Muscle of back (tissue), 3 donors: ENCODE measurements at regions not wholly inside any gene's neighbourhood (a gene's known extent, or its start where the extent isn't known, plus 50 kb on each side); places are given as distances from the start of the nearest gene placed in this dataset.
"Not testable (repeated sequence)": the region's sequence is repeated elsewhere in the genome, so short reads cannot be mapped to it uniquely, and the experiment has no call there.

Experiments used
- DNase-seq, 3 donors: peaks; one replicate each; pipeline versions ENCODE4 v3.0.0 to v3.0.0-alpha.2; 2013

DNA sequence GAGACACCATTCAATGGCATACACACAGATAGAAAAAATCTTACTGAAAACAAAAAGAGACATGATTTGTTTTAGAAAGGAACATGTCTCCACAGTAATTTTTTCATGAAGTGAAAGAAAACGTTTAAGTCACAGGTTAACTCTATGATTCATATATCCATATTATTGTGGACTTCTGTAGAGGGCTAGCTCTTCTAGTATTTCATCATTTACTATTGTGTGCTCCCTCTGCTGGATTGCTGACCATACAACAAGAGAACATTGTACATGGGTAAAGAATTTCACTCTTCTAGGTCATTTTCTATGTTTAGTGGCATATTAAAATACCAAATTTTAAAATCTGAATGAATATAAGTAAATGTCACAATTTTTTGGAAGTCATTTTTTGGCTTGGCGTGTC is 91.8 kb upstream of the POU3F4 start:
- peak in 1 of 3 donors; percentile 0 for DNase-seq

DNA sequence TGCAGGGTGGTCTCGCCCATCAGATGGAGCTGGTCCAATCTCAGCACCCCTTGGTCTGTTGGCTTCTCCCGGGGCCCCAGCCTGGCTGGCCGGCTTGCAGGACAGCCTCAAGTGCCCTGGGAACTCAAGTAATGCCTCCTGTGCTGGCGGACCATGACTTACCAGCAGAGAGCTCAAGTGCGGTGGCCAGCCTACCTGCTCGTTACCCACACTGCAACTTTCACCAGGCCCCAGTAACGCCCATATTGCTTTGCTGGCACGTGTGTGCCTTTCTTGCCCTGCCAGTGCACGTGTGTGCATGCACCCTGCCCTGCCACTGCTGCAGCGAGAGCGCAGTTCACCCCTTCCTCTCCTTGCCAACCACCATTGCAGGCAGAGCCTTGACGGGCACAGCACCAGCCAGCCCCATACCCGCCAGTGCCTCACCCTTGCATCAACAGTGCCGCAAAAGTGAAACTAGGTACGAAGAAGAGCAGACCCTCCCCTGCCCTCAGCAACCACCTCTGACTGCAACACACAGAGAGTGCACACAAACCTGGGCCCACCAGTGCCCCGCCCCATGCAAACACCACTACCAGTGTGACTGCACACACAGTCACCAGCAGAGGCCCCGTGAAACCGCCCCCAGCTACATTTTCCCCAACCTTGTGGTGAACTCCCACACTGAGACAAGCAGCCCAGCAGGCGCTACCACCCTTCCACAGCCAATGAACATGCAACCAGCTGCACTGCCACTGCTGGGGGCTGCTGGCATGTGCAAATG is 88.9 kb upstream of the POU3F4 start:
- DNase-seq, result no peak

DNA sequence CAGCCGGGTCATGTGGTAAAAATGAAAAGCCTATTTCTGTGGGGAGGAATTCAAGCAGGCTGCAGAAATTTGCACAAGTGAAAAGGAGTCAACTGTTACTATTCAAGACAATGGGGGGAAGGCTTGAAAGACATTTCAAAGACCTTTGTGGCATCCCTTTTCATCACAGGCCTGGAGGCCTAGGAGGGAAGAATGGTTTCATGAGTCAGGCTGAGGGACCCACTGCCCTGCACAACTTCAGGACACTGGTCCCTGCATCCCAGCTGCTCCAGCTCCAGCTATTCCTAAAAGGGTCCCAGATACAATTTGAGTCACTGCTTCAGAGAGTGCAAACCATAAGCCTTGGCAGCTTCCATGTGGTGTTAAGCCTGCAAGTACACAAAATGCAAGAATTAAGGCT is 85.3 kb upstream of the POU3F4 start:
- no peak for DNase-seq

DNA sequence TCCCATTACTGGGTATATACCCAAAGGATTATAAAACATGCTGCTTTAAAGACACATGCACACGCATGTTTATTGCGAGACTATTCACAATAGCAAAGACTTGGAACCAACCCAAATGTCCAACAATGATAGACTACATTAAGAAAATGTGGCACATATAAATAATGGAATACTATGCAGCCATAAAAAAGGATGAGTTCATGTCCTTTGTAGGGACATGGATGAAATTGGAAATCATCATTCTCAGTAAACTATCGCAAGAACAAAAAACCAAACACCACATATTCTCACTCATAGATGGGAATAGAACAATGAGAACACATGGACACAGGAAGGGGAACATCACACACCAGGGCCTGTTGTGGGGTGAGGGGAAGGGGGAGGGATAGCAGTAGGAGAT is 65.5 kb upstream of the POU3F4 start:
- not testable (repeated sequence) for DNase-seq

DNA sequence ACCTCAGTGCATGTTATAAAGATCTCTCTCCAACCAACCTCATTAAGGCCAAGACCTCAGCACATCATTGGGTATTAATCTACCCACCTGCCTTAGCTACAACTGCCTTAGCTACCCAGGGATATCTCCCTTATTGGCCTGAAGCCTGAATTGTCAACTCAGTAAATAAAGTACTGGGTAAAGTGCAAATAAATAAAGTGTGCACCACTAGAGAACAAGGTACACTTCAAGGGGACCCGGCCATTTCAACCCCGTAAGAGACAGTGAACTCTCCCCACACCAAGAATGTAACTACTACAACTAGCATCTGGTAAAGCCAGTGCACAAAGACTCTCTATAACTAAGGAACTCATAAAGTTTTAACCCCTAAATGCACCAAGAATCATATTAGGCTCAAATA is 61.7 kb upstream of the POU3F4 start:
- no peak for DNase-seq
